ENCODE measurements at regions not wholly inside any gene's neighbourhood (a gene's known extent, or its start where the extent isn't known, plus 50 kb on each side); places are given as distances from the start of the nearest gene placed in this dataset.
"Not testable (repeated sequence)": the region's sequence is repeated elsewhere in the genome, so short reads cannot be mapped to it uniquely, and the experiment has no call there.

DNA sequence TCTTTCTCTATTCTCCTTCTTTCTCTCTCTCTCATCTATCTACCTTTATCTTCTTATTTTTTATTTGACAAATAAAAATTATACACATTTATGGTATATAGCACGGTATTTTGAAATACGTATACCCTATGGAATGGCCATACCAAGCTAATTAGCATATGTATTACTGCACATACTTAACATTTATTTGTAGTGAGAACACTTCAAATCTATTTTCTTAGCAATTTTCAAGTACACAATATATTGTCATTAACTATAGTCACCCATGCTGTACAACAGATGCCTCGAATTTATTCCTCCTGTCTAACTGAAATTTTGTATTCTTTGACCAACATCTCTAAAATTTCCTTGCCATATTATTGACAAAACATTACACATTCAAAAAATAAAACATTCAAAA, 447.1 kb downstream of the MIAT start:
- no peak for DNase-seq

DNA sequence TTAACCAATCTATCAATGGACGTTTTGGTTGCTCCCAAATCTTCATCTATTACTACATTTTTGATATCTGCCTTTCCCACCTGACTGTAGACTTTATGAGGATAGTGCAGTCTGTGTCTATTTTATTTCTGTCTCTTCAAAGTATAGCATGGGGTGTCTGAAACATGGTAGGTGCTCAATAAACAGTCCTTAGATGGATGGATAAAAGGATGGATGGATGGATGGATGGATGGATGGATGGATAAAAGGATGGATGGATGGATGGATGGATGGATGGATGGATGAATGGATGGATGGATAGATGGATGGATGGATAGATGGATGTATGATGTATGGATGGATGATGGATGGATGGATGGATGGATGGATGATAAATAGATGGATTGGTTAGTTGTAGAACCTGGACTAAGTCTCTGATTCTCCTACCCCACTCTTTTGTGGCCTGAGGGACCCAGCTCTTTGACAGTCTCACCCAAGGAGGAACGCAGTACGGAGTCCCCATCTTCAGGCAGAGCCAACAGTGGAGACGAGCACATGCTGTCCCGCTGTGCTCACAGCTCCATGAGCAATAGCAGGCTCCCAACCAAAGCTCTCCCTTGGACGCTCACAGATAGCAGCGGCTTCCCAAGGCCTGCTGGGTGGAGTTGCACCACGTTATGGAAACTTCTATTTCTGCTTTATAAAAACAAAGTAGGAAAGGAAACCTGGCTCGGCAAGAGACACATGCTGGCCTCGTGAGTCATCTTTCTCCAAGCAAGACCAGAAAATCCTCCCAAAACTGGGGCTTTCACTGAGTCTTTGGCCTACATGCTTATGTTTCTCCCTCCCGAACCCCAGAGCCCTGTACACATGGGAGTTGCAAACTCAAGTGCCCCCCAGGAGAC, 448.0 kb downstream of the MIAT start:
- DNase-seq, result no peak

DNA sequence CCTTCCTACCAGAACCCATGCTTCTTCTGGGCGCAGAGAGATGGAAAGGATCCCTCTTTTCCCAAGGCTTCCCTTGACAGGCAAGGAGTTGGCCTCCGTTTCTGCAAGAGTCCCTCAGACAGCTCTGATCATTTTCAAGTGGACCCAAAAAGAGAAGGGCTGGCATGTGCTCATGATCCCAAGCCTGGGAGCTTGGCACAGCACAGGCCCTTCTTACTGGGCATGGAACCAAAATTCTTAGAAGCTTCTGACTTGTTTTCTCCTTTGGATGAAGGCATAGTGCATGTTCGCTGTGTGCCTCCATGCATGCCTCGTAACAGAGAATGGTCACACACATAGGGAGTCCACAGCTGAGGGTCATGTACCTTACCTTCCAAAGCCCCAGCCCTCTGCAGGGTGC, 449.6 kb downstream of the MIAT start:
- no peak for DNase-seq

DNA sequence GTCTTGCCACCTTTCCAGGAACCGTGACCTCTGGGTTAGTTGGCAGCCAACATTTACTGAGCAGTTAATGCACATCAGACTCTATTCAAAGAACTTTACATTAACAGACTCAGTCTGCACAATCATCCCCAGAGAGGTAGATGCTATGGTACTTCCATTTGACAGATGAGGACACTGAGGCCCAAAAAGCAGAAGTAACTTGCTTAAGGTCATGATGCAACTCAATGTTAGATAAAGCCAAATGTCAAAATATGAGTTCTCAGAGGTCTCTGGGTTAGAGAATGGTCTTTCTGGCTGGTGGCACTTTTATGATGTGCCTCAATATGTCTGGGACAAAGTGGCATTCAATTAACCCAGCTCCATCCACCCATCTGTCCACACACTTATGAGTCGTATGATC, 450.0 kb downstream of the MIAT start:
- DNase-seq, result no peak

DNA sequence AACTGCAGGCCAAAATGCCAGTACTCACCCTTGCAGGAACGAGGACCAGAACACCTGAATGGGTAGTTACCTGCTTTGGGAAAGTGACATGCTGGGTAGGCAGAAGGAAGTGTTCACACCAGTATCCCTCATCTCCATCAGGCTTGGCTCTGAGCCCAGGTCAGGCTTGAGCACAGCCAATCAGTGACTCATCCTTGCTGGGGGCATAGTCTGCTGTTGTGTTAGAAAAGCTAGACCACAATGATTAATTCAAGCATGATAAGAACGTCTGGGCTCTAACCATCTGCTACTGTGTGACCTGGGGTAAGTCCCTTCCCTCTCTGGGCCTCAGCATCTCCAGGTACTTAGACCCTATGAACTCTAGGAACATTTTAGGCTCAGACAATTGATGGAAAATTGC, 450.4 kb downstream of the MIAT start:
- no peak for DNase-seq

DNA sequence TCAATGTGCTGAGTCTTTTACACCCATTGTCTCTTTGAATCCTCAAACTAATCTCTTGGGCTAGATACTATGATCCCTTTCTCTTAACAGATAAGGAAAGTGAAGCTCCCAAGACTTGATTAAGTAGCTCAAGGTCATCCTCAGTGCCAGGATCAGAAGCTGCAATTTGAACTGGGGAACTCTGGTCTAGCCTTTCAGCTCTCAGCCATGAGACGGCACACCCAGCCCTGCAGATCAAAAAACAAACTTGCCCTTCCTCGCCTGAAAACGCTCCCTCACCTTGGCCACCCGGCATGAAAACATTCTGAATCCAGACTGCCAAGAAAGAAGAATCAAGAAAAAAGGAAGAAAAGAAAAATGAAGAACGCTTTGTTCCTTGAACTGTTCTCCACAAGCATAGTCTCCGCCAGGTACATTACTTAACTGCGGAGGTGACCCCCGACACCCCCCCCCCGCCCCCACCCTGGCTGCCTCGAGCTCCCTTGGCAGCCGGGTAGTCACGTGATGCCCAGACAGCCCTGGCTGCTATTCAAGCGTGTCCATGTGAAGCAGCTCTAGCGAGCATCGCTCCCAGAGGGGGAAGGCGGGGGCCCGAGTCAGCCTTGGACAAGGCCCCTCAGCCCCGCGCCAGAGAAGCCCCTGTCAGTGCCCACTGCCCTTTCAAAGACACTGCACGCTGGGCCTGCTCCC, 451.2 kb downstream of the MIAT start:
- no peak for DNase-seq

DNA sequence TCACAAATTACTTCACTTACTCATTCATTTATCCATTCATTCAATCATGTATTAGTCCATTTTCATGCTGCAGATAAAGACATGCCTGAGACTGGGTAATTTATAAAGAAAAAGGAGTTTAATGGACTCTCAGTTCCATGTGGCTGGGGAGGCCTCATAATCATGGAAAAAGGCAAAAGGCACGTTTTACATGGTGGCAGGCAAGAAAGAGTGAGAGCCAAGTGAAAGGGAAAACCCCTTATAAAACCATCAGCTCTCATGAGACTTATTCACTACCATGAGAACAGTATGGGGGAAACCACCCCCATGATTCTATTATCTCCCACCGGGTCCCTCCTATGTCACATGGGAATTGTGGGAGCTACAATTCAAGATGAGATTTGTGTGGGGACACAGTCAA, 452.0 kb downstream of the MIAT start:
- not testable (repeated sequence) for DNase-seq

DNA sequence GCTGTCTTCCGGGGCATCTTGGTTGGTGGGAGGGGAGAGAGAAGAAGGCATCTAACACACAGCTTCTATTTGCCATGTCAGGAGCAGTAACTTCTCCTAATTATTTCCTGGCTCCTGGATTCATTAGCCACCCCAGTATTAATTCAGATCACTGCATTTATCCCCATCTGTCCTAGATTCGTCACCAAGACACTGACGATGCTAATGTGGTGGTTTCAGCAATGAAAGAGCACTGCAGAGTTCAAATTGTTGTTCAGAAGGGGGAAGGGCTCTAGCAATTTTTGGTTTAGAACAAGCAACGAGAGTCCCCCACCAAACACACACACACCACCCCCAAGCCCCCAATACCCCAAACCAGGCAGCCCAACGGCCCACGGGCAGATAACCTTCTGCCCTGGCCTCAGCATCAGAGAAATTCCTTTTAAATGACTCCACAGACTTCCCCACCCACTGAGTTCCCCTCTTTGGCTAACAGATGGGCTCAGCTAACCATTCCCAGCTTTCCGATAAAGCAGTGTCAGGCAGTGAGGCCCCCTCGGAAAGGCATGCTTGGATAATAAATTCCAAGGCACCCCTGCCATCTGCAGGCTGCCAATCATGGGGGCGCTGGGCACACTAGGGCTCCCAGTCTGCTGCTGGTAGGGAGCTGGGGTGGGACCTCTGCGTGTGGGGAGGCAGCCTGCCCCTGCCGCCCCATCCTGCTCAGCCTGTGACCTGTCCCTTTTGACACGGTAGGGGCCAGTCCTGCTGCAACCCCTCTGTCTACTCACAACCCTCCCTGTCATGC, 453.5 kb downstream of the MIAT start:
- no peak for DNase-seq

DNA sequence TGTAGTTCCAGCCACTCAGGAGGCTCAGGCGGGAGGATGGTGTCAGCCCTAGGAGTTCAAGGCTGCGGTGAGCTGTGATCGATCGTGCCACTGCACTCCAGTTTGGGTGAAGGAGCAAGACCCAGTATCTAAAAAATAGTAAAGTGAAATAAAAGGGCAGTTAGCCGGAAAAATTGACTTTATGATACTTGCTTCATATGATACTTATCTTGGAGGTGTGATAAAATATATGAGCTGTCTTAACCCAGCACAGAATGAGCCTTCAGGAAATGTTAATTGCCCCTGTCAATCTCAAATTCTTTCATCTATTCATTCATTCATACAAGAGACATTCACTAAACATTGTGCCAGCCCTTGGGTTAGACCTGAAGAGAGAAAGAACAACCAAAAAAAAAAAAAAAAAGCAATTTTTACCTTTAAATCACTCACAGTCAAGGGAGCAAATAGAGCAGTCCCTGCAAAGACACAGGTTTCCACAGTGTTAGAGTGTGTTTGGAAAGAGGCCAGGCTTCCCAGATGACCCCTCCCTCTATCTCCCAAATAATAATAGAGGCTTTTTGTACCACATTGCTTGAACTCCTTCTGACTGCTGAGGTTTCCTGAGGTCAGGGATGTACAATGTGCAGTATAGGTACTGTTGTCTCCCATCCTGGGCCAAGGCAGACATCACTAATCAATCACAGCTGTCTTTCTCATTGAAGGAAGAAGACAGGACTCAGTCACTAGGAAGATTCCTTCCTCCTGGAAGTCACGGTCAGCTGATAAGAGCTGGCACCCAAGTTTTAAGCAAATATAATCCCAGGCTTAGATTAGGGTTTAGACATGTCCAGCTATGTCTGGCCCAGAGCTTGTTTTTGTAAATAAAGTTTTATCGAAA, 454.6 kb downstream of the MIAT start:
- no peak for DNase-seq

DNA sequence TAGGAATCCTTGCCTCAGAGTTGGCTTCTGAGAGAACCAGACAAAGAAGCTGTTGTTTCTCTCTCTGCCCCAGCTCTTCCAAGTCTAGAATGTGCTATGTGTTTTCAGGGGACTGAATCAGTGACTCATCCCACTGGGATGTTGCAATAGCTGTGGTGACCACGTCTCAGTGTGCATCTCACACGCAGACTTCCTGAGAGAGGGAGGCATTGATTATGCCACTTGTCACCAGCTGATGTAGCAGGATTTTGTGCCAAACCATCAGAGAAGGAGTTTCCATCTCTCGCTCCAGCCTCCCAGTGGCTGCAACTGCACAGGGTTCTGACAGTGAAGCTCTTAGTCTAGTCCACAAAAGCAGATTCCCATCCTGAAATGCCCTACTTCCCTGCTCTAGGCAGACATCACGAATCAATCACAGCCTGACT, 455.8 kb downstream of the MIAT start:
- no peak for DNase-seq

DNA sequence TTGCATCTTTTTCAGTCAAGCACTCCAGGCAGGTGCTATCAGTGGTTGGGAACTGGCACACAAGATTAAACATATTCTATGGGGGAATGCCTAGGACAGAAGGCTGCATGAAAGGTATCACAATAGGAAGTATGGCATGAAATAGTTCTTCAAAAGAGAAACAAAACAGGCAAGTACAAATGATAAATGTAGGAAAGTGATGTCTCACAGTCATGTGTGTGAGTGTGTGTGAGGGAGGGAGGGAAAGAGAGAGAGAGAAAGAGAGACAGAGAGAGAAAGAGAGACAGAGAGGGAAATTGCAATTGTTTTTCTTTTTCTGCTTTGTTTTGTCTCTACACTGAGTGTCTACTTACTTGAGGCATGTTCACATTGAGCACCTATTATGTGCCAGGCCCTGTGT, 456.3 kb downstream of the MIAT start:
- no peak for DNase-seq

DNA sequence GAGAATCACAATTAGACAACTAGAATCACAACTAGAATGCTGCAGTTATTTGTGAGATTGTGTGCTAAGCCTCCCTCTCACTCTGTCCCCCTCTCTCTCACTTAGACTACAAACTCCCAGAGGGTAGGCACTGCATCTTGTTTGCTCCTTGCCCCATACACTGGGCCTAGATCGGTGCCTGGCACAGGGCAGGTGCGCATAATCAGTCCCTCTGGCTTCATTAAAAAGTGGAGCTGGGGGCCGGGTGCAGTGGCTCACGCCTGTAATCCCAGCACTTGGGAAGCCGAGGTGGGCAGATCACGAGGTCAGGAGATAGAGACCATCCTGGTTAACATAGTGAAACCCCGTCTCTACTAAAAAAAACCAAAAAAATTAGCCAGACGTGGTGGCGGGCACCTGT, 456.8 kb downstream of the MIAT start:
- DNase-seq, result no peak

DNA sequence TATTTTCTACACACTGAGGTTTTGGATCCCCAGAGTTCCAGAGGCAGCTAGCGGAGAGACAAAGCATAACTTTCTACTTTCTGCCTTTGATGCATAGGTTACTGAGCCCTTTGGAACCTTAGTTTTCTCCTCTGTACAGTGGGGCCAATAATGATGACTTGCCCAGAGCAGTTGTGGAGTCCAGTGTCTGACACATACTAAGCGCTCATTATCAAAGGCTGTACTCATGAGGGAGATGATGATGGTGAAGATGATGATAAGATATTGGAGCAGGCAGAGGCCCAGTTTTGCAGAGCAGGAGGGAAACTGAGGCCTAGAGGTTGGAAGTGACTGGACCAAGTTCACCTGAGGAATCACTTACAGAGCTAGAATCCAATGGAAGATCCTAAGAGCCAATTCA, 458.0 kb downstream of the MIAT start:
- no peak for DNase-seq

DNA sequence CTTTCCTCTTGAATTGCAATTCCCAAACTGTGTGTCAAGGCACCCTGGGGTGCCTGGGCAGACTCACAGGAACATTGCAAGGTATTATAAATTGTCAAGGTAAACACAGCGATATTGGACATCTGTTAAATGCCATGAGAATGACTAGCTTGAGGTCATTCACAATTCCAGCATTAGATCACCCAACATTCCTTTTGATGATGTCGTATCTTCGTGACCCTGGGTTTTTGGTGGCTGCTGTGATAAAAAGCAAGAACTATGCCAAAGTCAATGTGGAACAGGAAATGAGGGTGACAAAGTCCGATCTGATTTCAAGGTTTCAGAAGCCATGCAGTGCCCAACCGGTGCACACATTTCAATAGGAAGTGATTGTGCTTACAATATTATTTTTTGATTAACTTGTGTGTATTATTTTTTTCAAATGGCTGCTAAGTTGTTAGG, 458.4 kb downstream of the MIAT start:
- no peak for DNase-seq

DNA sequence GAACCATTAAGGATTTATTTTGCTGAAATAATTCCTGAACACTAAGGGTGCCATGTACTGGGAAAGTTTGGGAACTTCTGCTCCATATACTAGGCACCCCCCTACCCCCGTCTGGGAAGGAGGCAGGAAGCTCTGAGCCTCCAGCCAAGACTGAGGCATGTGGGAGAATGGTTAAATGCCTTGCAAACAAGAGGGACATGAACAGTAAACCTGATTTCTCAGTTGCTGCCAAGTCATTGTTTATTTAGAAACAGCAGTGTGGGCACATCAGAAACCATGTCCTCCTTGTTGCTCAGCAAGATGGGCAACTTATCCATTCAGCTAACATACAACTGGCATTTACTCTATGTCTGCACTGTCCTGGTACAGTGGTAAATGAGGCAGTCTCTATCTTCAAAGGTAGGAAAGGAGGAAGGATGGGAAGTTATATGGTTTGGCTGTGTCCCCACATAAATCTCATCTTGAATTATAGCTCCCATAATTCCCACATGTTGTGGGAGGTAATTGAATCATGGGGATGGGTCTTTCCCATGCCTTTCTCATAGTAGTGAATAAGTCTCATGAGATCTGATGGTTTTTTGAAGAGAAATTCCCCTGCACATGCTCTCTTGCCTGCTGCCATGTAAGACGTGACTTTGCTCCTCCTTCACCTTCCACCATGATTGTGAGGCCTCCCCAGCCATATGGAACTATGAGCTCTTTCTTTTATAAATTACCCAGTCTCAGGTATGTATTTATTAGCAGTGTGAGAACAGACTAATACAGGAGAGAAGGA, 459.1 kb downstream of the MIAT start:
- no peak for DNase-seq

DNA sequence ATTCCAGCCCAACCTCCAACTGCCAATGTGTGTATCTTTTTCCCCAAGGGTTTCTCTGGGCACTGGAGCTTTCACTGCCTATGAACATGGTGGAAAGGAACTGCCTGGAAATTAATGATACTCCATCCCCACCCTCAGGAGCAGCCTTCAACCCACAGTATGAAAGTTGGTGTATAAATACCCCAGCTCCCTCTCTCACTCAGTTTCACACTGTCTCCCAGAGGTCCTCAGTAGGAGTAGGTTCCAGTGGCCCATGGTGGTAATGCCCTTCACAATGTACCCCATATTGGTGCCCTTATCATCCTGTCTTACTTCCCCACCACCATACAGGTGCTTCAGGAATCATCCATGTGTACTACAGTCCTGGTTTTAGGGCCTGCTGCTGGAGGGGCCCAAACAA, 462.6 kb downstream of the MIAT start:
- no peak for DNase-seq

DNA sequence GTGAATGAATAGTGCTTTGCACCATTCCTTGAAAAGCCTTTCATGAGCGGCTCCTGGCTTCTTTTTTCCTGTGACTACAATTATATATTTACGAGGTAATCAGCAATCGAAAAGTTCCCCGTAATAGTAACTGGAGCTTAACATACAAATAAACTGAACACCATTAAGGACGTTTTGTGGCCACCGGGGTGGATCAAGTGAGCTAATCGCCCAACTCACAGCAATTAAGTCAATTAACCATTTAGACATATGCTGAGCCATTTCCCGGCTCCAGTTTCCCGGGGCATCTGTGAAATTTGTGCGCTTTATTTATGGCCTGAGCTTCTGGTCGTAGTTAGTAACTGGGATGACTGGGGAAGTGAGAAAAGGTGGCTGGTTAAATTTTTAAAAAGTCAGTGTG, 465.2 kb downstream of the MIAT start:
- no peak for DNase-seq

DNA sequence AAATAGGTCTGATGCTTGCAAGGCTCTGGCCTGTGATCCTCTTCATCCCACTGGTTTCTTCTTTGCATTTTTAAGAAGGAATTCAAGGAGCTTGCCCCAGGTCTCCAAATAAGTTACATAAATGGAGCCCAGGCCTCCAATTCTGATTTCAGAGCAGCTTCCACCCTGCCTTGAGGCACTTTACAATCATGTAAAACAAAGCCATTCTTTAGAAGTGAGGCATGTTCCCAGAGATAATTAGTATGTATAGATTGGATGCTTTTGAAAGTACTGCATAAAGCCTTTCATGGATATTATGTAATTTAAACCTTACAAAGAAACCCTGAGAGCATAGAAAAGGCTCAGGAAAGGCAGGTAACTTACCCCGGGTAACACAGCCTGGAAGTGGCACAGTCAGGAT, 466.5 kb downstream of the MIAT start:
- no peak for DNase-seq

DNA sequence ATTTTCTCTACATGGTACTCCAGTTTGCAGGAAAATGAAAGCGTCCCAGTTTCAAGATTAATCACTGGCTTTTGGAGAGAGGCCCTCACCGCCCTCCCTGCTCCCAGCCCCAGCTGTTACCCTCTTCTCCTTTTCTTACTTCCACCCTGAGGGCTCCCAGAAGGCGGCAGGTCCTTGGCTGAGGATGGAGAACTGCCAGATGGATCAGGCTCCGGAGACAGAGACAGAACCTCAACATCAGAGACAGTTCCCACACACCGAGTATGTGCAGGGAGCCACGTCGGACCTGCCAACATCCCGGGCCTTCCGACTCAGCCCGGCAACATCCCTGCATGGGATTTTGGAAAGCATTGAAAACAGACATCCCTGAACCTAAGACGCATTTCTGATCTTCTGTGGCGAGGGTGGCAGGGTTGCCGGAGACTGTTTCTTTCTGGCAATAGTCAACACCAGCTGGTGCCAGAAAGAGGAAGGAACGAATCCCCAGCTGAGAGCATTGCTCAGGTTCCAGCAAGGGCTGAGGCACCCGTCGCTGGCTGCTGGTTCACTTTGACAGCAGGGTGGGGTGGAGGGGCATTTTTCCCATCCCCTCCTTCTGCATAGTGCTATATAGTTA, 467.1 kb downstream of the MIAT start:
- DNase-seq, result no peak

DNA sequence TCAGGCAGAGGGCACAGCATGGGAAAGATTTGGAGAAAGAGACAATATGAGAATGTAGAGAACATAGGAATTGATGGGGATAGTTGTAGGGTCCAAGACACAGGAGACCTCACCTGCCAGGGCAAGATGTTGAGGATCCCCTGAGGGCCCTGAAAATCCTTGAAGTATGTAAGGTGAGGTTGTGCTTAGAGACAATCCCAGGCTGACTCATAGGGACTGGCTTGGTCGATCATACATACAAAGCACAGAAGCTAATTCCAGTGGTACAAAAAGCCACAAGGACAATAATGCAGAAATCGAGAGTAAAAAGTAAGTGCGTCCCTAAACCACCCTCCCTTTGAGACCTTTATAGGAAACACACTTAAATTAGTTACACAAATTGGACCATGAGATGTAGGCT, 468.2 kb downstream of the MIAT start:
- no peak for DNase-seq

DNA sequence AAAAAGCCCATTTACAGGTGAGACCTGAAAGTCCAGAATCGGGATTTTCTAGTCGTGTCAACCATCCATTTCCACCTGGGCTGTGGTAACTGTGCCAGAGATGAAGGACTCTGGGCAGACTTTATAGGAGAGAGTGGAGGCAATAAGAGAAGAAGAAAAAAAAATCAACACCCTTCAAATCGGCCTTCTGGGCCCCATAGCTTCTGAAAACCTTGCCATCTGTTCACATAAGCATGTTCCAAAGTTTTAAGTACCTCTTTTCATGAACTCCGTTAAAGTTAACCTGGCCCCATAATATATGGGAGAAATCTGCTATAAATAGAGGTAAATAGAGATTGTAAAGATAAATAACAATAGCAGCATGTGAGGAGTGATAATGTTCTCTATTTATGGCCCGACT, 470.5 kb downstream of the MIAT start:
- DNase-seq, result no peak

All from activated effector memory CD4-positive, alpha-beta T cell treated with anti-CD3 and anti-CD28 coated beads, Interleukin-2, amount 50 U/mL, for 16 hours (primary cell).